HG03159 (cell line): ENCODE measurements at regions not wholly inside any gene's neighbourhood (a gene's known extent, or its start where the extent isn't known, plus 50 kb on each side); places are given as distances from the start of the nearest gene placed in this dataset.
"Not testable (repeated sequence)": the region's sequence is repeated elsewhere in the genome, so short reads cannot be mapped to it uniquely, and the experiment has no call there.

Experiments used
- ATAC-seq: cut with Tn5 transposase; IDR thresholded peaks from one replicate; pipeline ENCODE4 v1.9.1; 2021; ENCODE audit warnings: mild to moderate bottlenecking, moderate library complexity; ENCODE audit not compliant: unreplicated experiment

- no peak for ATAC-seq
These were observed 56.7 kb downstream of the P2RY1 start for GRCh38 chr3:152891678-152892077.

DNA sequence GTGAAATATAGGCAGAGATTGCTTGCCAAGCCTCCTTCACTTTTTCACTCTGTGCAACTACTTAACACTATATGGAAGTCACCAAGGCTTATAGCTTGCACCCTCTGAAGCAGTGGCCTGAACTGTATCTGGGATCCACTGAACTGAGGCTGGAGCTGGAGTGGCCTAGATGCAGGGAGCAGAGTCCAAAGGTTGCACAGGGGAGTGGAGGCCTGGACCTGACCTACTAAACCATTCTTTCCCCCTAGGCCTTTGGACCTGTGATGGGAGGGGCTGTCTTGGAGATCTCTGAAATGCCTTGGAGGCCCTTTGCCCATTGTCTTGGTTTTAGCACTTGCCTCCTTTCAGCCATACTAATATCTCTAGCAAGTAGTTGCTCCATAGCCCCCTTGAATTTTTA is 57.5 kb downstream of the P2RY1 start:
- ATAC-seq: no peak

DNA sequence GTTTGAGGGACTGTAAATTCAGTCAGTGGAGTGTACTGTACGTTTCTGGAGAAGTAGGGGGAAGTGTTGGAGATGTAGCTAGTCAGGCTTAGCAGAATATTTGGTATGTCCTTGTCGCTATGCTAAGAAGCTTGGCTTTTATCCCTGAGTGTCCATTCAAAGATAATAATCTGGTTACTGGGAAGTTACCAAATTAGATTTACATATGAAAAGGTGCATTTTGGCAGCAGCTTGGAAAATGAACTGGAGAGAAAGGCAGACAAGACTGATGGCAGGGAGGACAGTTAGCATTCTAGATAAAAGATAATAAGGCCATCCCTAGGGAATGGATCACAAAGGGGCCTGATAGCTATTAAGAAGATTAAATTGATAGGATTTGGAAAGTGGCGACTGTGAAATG is 58.7 kb downstream of the P2RY1 start:
- ATAC-seq: no peak

GRCh38 chr3:152899306-152899705 is 64.4 kb downstream of the P2RY1 start:
- no peak for ATAC-seq

GRCh38 chr3:152902141-152902669 is 67.3 kb downstream of the P2RY1 start:
- ATAC-seq: no peak

GRCh38 chr3:152905631-152906030 is 70.7 kb downstream of the P2RY1 start:
- no peak for ATAC-seq

DNA sequence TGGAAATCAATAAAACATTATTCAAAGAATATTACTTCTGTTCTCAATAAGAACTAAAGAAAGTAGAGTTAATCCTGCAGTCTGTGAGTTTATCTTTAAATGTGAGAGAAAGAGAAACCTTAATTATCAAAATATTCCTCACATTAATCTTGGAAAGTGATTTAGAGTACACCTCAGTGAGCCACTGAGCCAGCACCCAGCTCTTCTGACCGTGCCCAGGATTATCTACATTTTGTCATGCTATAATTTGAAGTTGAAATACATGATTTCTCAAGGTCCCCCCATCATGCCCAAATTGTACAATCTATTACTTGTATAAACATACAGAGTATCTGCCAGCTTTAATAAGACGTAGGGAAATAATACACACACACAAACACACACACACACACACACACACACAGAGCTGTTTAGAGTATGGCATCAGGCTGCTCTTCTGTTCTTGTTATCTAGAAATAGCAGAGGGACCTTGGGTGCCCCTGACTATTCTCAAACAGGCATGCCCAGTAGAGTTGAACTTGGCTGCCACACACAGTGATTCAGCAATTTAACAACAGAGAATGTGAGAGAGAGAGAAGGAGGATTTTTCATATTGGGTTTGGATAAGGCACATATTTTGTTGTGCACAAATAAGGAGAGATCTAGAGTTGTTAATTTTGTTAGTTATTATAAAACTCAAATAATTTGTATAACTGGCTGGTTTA is 74.4 kb downstream of the P2RY1 start:
- no peak for ATAC-seq

DNA sequence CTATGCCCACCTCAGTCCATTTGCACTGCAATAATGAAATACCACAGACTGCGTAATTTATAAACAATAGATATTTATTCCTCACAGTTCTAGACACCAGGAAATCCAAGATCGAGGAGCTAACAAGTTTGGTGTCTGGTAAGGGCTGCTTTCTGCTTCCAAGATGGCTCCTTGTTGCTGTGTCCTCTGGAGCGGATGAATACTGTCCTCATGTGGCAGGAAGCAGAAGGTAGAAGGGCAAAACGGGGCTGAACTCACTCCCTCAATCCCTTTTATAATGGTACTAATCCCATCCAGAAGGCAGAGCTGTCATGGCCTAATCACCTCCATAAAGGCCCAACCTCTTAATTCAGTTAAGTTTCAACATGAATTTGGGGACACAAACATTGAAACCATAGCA is 75.3 kb downstream of the P2RY1 start:
- ATAC-seq: no peak

GRCh38 chr3:152910966-152911365 is 76.0 kb downstream of the P2RY1 start:
- no peak for ATAC-seq

- ATAC-seq: not testable (repeated sequence)
These were observed 79.8 kb downstream of the P2RY1 start for GRCh38 chr3:152914743-152915142.

GRCh38 chr3:152915695-152916094 is 80.8 kb downstream of the P2RY1 start:
- ATAC-seq: no peak

DNA sequence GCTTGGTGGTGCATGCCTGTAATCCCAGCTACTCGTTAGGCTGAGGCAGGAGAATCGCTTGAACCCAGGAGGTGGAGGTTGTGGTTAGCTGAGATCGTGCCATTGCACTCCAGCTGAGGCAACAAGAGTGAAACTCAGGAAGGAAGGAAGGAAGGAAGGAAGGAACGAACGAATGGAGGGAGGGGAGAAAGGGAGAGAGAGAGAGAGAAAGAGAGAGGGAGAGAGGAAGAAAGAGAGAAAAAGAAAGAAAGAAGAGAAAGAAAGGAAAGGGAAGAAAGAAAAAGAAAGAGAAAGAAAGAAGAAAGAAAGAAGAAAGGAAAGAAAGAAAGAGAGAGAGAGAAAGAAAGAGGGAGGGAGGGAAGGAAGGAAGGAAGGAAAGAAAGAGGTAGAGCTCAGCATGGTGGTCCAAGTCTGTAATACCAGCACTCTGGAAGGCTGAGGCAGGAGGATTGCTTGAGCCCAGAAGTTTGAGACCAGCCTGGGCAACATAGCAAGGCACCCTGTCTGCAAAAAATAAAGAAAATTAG is 81.9 kb downstream of the P2RY1 start:
- ATAC-seq: no peak

DNA sequence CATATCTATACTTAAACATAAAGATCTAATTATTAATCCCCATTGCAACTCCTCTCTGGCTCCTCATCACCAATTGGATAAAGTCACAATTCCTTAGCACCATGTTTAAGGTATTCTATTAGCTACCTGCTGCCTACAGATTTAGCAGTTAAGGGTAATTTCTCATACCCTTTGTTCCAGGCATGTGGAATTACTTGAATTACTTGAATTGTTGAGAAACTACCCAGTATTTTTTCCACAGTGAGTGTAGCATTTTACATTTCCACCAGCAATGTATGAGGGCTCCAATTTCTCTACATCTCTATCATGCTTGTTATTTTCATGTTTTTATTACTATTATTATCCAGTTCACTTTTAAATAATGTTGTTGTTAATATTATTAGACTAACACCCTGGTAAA is 86.4 kb downstream of the P2RY1 start:
- no peak for ATAC-seq

- no peak for ATAC-seq
These were observed 87.6 kb downstream of the P2RY1 start for GRCh38 chr3:152922554-152922953.

GRCh38 chr3:152927131-152927530 is 92.2 kb downstream of the P2RY1 start:
- no peak for ATAC-seq

- ATAC-seq: no peak
These were observed 95.6 kb downstream of the P2RY1 start for GRCh38 chr3:152930516-152930915.

GRCh38 chr3:152937234-152937633 is 102.3 kb downstream of the P2RY1 start:
- ATAC-seq: no peak

DNA sequence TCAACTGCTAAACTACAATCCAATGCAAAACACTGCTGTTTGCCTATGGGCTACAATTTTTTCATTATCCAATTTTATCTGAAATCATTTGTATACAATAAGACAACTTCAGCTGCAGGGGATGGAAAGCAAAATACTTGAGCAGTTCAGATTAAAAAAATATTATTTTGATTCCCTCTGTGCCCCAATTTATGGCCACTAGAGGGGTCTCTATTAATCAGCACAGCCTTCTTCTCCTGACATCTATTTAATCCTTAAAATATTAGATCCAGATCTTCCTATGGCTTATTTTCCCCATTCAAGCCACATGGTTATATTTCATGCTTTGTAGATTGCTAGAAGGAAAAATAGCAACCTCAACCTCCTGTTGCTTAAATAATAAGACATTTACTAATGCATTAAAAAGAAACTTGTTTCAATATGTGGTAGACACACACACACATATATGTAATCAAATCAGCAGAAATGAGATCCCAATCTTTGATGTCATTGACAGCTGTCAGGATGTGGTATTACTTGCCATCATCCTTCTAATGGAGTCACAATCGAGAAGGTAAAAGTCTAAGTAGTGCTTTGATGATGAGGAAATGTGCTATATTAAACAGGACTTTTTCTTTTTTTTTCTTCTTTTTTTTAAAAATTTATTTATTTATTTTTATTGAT is 104.2 kb downstream of the P2RY1 start:
- ATAC-seq: no peak

GRCh38 chr3:152941859-152942258 is 106.9 kb downstream of the P2RY1 start:
- ATAC-seq: no peak

- no peak for ATAC-seq
These were observed 107.4 kb downstream of the P2RY1 start for GRCh38 chr3:152942366-152942765.

GRCh38 chr3:152943645-152944044 is 108.7 kb downstream of the P2RY1 start:
- no peak for ATAC-seq

- no peak for ATAC-seq
These were observed 109.7 kb downstream of the P2RY1 start for GRCh38 chr3:152944671-152945070.
